GM12878 (cell line): ENCODE measurements at regions not wholly inside any gene's neighbourhood (a gene's known extent, or its start where the extent isn't known, plus 50 kb on each side); places are given as distances from the start of the nearest gene placed in this dataset.

Experiments used
- ATAC-seq: fragments of 200-7000 bp; cut with Tn5 transposase; 3 replicates; pipeline ENCODE4 v1.9.1; 2020; ENCODE audit warnings: mild to moderate bottlenecking, moderate library complexity
- BruUV-seq: library from RNA; stranded (reverse); fragments of 400-500 nt; replicated peaks from 2 replicates; lab custom pipeline; 2021; lab: Mats Ljungman, UMichigan
- CTCF ChIA-PET: fragments of 300-600 bp; sonication (Branson Sonifier 250); formaldehyde crosslinking; extraction: SDS; loops from one replicate; lab custom pipeline; 2021; ENCODE audit warnings: inconsistent platforms; lab: Yijun Ruan, JAX
- POLR2A ChIA-PET: fragments of 350-600 bp; formaldehyde crosslinking; extraction: SDS; loops from one replicate; lab custom pipeline; 2021; ENCODE audit warnings: inconsistent platforms; lab: Charles Lee
- RAD21 ChIA-PET: fragments of 300-600 bp; sonication (Branson Sonifier 250); formaldehyde crosslinking; loops from one replicate; lab custom pipeline; 2023; ENCODE audit warnings: antibody characterized with exemption; ENCODE audit not compliant: unreplicated experiment; lab: Charles Lee
- SMC1A ChIA-PET: fragments of 300-600 bp; sonication (Branson Sonifier 250); formaldehyde crosslinking; loops from one replicate; lab custom pipeline; 2023; ENCODE audit not compliant: unreplicated experiment, uncharacterized antibody; lab: Charles Lee
- DNase-seq: peaks from one replicate; pipeline ENCODE4 v3.0.0-alpha.2; 2011; ENCODE audit warnings: low read depth, low spot score
- FAIRE-seq: peaks from 3 replicates; lab custom pipeline; 2011; peaks lifted over from hg19 to GRCh38; lab: Jason Lieb, UNC
- H2AFZ ChIP-seq: 2 replicates; pipeline ENCODE4 v1.6.0; 2011; ENCODE audit warnings: low read depth, low read length, control low read depth; ENCODE audit not compliant: control insufficient read depth
- H3K27ac ChIP-seq: 2 replicates; pipeline ENCODE4 v1.5.1; 2011; ENCODE audit warnings: control low read depth; ENCODE audit not compliant: control insufficient read depth, insufficient read depth
- H3K27me3 ChIP-seq, 2 experiments: replicated peaks in 1 of 2; 2 replicates each; pipeline versions ENCODE4 v1.6.0 to v1.6.1; 2011; ENCODE audit warnings: low read length in 1 of 2; ENCODE audit not compliant: control insufficient read depth in 2 of 2, insufficient read depth in 2 of 2
- H3K36me3 ChIP-seq, 2 experiments: 2 replicates each; pipeline ENCODE4 v1.5.1; 2011; ENCODE audit warnings: low read length in 1 of 2; ENCODE audit not compliant: control insufficient read depth in 2 of 2, insufficient read depth in 2 of 2
- H3K4me1 ChIP-seq: 2 replicates; pipeline ENCODE4 v1.6.1; 2011; ENCODE audit warnings: mild to moderate bottlenecking, low read length, moderate library complexity, mixed read lengths; ENCODE audit not compliant: control insufficient read depth, insufficient read depth
- H3K4me2 ChIP-seq: 2 replicates; pipeline ENCODE4 v1.6.0; 2011; ENCODE audit warnings: control low read depth; ENCODE audit not compliant: control insufficient read depth, insufficient read depth
- H3K4me3 ChIP-seq: fragments of 200-600 bp; sonication (generic); 2 replicates; pipeline ENCODE4 v1.5.1; 2016
- H3K79me2 ChIP-seq: 2 replicates; pipeline ENCODE4 v1.6.0; 2011; ENCODE audit warnings: low read length; ENCODE audit not compliant: control insufficient read depth, insufficient read depth
- H3K9ac ChIP-seq: 2 replicates; pipeline ENCODE4 v1.8.0; 2011; ENCODE audit warnings: low read length, control low read depth, mixed read lengths; ENCODE audit not compliant: control insufficient read depth, insufficient read depth
- H3K9me3 ChIP-seq: replicated peaks from 3 replicates; pipeline ENCODE4 v1.5.1; 2011; ENCODE audit warnings: mild to moderate bottlenecking, low read length; ENCODE audit not compliant: control insufficient read depth, insufficient read depth
- H4K20me1 ChIP-seq: 2 replicates; pipeline ENCODE4 v1.6.0; 2011; ENCODE audit not compliant: control insufficient read depth, insufficient read depth
- FOXM1 ChIP-seq: IDR thresholded peaks from 2 replicates; pipeline ENCODE4 v1.6.1; 2012; ENCODE audit warnings: low read depth, mild to moderate bottlenecking, inconsistent platforms, low read length, moderate library complexity
- NBN ChIP-seq: fragments of 450-650 bp; IDR thresholded peaks from 2 replicates; pipeline ENCODE4 v1.6.1; 2016
- RAD51 ChIP-seq: fragments of 450-650 bp; IDR thresholded peaks from 2 replicates; pipeline ENCODE4 v1.6.1; 2016; ENCODE audit warnings: moderate library complexity, mild to moderate bottlenecking, inconsistent platforms
- RUNX3 ChIP-seq: IDR thresholded peaks from 2 replicates; pipeline ENCODE4 v1.6.1; 2012; ENCODE audit warnings: low read length, inconsistent platforms
- WGBS: methylation state at CpG from one replicate; pipeline ENCODE4 v1.1.6; 2016; ENCODE audit warnings: low lambda C conversion rate; ENCODE audit not compliant: insufficient replicate concordance, insufficient coverage; ENCODE audit errors: missing lambda C conversion rate; 5-methylcytosine and 5-hydroxymethylcytosine counted together
- in situ Hi-C: fragments of 300-500 bp; cut with MboI; formaldehyde crosslinking; loops from 9 replicates; pipeline ENCODE4 v1.14.3; 2018; ENCODE audit warnings: mixed read lengths
- intact Hi-C: fragments of 100-400 bp; cut with micrococcal nuclease; formaldehyde crosslinking; loops from one replicate; pipeline ENCODE4 v1.14.2; 2022; ENCODE audit not compliant: unreplicated experiment
- TF ChIP-seq, protein P1 (sequence below): IDR thresholded peaks from 2 replicates; pipeline ENCODE4 v1.6.1; 2012; ENCODE audit warnings: mild to moderate bottlenecking, low read depth, low read length

DNA sequence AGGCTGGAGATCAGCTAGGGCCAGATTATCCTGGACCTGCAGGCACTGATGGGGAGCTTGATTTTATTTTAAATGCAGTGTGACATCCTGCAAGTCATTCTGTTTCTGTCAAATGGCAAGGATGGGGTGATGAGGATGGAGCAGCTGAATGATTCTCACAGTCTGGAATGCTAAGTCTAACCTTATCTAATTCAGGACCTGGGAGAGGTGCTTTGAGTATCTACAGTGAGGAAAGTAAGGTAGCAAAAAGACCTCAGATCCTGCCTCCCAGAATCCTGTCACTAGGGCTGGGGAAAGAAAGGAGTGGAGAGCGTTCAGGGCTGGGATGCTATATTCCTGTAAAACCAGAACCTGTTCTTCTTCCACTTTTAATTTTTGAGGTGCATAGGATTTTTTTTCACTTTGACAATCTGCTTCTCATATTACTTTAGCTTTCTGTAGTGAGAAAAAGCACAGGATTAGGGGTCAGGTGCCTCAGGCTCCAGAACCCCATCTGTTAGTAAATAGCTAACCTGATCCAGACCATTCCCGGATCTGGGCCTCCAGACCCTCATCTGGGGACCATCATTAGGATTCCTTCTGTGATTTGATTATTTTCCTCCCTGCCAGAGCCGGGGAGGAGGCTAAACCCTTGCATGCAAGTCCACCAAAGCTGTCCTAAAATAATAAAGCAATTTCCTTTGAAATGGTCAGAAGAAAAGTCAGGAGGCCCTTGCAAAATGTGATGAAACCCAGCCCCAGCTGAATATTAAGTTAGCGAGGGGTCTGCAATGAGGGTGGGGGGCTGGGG lies 54.7 kb downstream of the ASCL1 start:
- Histone ChIP-seq H3K27ac (no peak overlapping the region), H3K9ac (no peak overlapping the region), H3K27me3 (no peaks in the 10 kb centered on the region), H4K20me1 (no peaks in the 10 kb centered on the region), H3K4me3 (no peak overlapping the region), H2AFZ (no peak overlapping the region), H3K36me3 (no peaks in the 10 kb centered on the region), H3K79me2 (no peaks in the 10 kb centered on the region), H3K9me3 (no peaks in the 10 kb centered on the region), H3K4me1 (no peaks in the 10 kb centered on the region), H3K4me2 (no peak overlapping the region)
- ChIA-PET CTCF (no interaction called here), RAD21 (interaction anchor here (0.7 to 1.0 kb wide), 2 partner anchors 9 kb away, joined by 3 to 6 read pairs; no protein-coding TSS in a partner anchor), SMC1A (interaction anchor here (0.8 to 2.6 kb wide), 4 partner anchors 8 to 41 kb away, joined by 3 to 10 read pairs (median 6); no protein-coding TSS in a partner anchor), POLR2A (no interaction called here)
- no TSS peak for BruUV-seq
- no peak for FAIRE-seq
- TF ChIP-seq, protein P1, sequence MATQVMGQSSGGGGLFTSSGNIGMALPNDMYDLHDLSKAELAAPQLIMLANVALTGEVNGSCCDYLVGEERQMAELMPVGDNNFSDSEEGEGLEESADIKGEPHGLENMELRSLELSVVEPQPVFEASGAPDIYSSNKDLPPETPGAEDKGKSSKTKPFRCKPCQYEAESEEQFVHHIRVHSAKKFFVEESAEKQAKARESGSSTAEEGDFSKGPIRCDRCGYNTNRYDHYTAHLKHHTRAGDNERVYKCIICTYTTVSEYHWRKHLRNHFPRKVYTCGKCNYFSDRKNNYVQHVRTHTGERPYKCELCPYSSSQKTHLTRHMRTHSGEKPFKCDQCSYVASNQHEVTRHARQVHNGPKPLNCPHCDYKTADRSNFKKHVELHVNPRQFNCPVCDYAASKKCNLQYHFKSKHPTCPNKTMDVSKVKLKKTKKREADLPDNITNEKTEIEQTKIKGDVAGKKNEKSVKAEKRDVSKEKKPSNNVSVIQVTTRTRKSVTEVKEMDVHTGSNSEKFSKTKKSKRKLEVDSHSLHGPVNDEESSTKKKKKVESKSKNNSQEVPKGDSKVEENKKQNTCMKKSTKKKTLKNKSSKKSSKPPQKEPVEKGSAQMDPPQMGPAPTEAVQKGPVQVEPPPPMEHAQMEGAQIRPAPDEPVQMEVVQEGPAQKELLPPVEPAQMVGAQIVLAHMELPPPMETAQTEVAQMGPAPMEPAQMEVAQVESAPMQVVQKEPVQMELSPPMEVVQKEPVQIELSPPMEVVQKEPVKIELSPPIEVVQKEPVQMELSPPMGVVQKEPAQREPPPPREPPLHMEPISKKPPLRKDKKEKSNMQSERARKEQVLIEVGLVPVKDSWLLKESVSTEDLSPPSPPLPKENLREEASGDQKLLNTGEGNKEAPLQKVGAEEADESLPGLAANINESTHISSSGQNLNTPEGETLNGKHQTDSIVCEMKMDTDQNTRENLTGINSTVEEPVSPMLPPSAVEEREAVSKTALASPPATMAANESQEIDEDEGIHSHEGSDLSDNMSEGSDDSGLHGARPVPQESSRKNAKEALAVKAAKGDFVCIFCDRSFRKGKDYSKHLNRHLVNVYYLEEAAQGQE, result peak; percentile 61; the same call in 1 of the 2 replicates
- TF ChIP-seq RAD51, result no peak
- TF ChIP-seq NBN, result no peak
- TF ChIP-seq RUNX3, result no peak
- no peak for TF ChIP-seq FOXM1
- DNase-seq, result no peak
- no peak for ATAC-seq
- 10% methylated on average over 4 of the region's 4 CpGs for WGBS
- in situ Hi-C loops, result no loop called here
- intact Hi-C loops, result no loop called here
